Liver (tissue), 8 donors: ENCODE measurements at regions not wholly inside any gene's neighbourhood (a gene's known extent, or its start where the extent isn't known, plus 50 kb on each side); places are given as distances from the start of the nearest gene placed in this dataset.

ENCODE experiments used
- DNase-seq: peaks from one replicate; pipeline ENCODE4 v3.0.0-alpha.2; 2017; ENCODE audit warnings: low spot score
- H3K27ac ChIP-seq, 2 donors: one replicate each; pipeline ENCODE4 v1.7.0; 2013; ENCODE audit warnings: inconsistent platforms in 2 of 2, low read length in 2 of 2, control low read depth in 1 of 2, low read depth in 1 of 2, mild to moderate bottlenecking in 1 of 2
- H3K27me3 ChIP-seq, 4 donors: one replicate each; pipeline versions ENCODE4 v1.6.1 to v1.7.0; 2013; ENCODE audit warnings: low read length in 3 of 4, inconsistent platforms in 1 of 4, mild to moderate bottlenecking in 1 of 4, moderate library complexity in 1 of 4; ENCODE audit not compliant: control insufficient read depth in 4 of 4, insufficient read depth in 4 of 4
- H3K36me3 ChIP-seq, 4 donors: one replicate each; pipeline versions ENCODE4 v1.6.1 to v1.7.0; 2013; ENCODE audit warnings: low read length in 3 of 4, mild to moderate bottlenecking in 3 of 4, low read depth in 1 of 4, moderate library complexity in 1 of 4; ENCODE audit not compliant: control insufficient read depth in 4 of 4, insufficient read depth in 3 of 4
- H3K4me1 ChIP-seq, 4 donors: one replicate each; pipeline versions ENCODE4 v1.6.1 to v1.7.0; 2013; ENCODE audit warnings: low read length in 3 of 4, mild to moderate bottlenecking in 3 of 4, moderate library complexity in 1 of 4; ENCODE audit not compliant: control insufficient read depth in 4 of 4, insufficient read depth in 4 of 4
- H3K4me3 ChIP-seq, 3 donors: one replicate each; pipeline versions ENCODE4 v1.6.1 to v1.7.0; 2013; ENCODE audit warnings: low read length in 3 of 3, control low read depth in 1 of 3, low read depth in 1 of 3, mild to moderate bottlenecking in 1 of 3
- H3K9ac ChIP-seq, 2 donors: one replicate each; pipeline ENCODE4 v1.7.0; 2013; ENCODE audit warnings: low read length in 2 of 2, mild to moderate bottlenecking in 2 of 2, moderate library complexity in 2 of 2, control low read depth in 1 of 2, low read depth in 1 of 2
- H3K9me3 ChIP-seq, 4 donors: one replicate each; pipeline versions ENCODE4 v1.6.1 to v1.7.0; 2013; ENCODE audit warnings: low read length in 3 of 4; ENCODE audit not compliant: control insufficient read depth in 4 of 4
- ATF3 ChIP-seq: IDR thresholded peaks from 2 replicates; pipeline ENCODE4 v1.6.1; 2016; ENCODE audit warnings: antibody characterized with exemption
- CTCF ChIP-seq: fragments of 150-350 bp; IDR thresholded peaks from 2 replicates; pipeline ENCODE4 v1.5.1; 2017; ENCODE audit warnings: improper control_type of control experiment, low read depth, low read length; ENCODE audit not compliant: missing input control
- EGR1 ChIP-seq, 2 donors: IDR thresholded peaks; 2 replicates each; pipeline ENCODE4 v1.6.1; 2016 to 2018; ENCODE audit warnings: antibody characterized with exemption in 2 of 2, low read depth in 2 of 2
- FOXA1 ChIP-seq: IDR thresholded peaks from 2 replicates; pipeline ENCODE4 v1.6.1; 2016; ENCODE audit warnings: antibody characterized with exemption
- FOXA2 ChIP-seq: IDR thresholded peaks from 2 replicates; pipeline ENCODE4 v1.6.1; 2016; ENCODE audit warnings: antibody characterized with exemption
- HNF4G ChIP-seq: IDR thresholded peaks from 2 replicates; pipeline ENCODE4 v1.6.1; 2016; ENCODE audit warnings: antibody characterized with exemption
- NR2F2 ChIP-seq: IDR thresholded peaks from 2 replicates; pipeline ENCODE4 v1.6.1; 2016; ENCODE audit warnings: antibody characterized with exemption
- RXRA ChIP-seq, 2 donors: IDR thresholded peaks; 2 replicates each; pipeline ENCODE4 v1.6.1; 2017 to 2018; ENCODE audit warnings: antibody characterized with exemption in 2 of 2, mild to moderate bottlenecking in 1 of 2
- SP1 ChIP-seq: IDR thresholded peaks from 2 replicates; pipeline ENCODE4 v1.6.1; 2018; ENCODE audit warnings: antibody characterized with exemption, mild to moderate bottlenecking
- TAF1 ChIP-seq: conservative IDR thresholded peaks from 2 replicates; pipeline ENCODE4 v1.6.1; 2016; ENCODE audit warnings: antibody characterized with exemption, mild to moderate bottlenecking
- YY1 ChIP-seq: IDR thresholded peaks from 2 replicates; pipeline ENCODE4 v1.6.1; 2016; ENCODE audit warnings: antibody characterized with exemption, mild to moderate bottlenecking
- ZBTB33 ChIP-seq: IDR thresholded peaks from 2 replicates; pipeline ENCODE4 v1.6.1; 2016; ENCODE audit warnings: antibody characterized with exemption
- WGBS: extraction: QIAGEN DNeasy Blood & Tissue Kit; methylation state at CpG from one replicate; pipeline ENCODE4 v1.1.7; 2013; 5-methylcytosine and 5-hydroxymethylcytosine counted together
- donor health status: healthy.
- donor health status: healthy.
- donor health status: healthy.
- donor health status: healthy.
- donor health status: healthy.

- TF ChIP-seq SP1 (no peak), CTCF (no peak), RXRA (IDR thresholded peaks at IDR 0.05) (no peak), YY1 (no peak), EGR1 (IDR thresholded peaks at IDR 0.05; ENCODE audit: low read depth in 2 of 2) (no peak)
These were observed 420.5 kb upstream of the BCHE start (continued) for GRCh38 chr3:166257715-166258114.

- peaks cover 0 to 1% (median 0%) of the 10 kb centered on the region in 4 donors for H3K9me3 ChIP-seq
- 84% methylated on average over 3 of the region's 3 CpGs for WGBS
- TF ChIP-seq SP1 (no peak), TAF1 (no peak), HNF4G (no peak)
- no peaks in the 10 kb centered on the region for H3K4me1 ChIP-seq
- no peak overlapping the region for H3K27ac ChIP-seq
- H3K9ac ChIP-seq = no peak overlapping the region
- no peak for DNase-seq
- H3K4me3 ChIP-seq = no peak overlapping the region
- no peaks in the 10 kb centered on the region for H3K36me3 ChIP-seq
- no peaks in the 10 kb centered on the region for H3K27me3 ChIP-seq
These were observed 411.6 kb upstream of the BCHE start for GRCh38 chr3:166248784-166249183.

- Histone ChIP-seq H3K9me3 (no peaks in the 10 kb centered on the region), H3K9ac (no peak overlapping the region), H3K4me1 (no peaks in the 10 kb centered on the region), H3K27me3 (no peaks in the 10 kb centered on the region), H3K36me3 (no peaks in the 10 kb centered on the region), H3K27ac (no peak overlapping the region), H3K4me3 (no peak overlapping the region)
- TF ChIP-seq CTCF = no peak
- TF ChIP-seq RXRA (IDR thresholded peaks at IDR 0.05) = no peak
- no peak for TF ChIP-seq NR2F2
- no peak for TF ChIP-seq FOXA1
- no peak for TF ChIP-seq YY1
- TF ChIP-seq ATF3 = no peak
- TF ChIP-seq ZBTB33 = no peak
- no peak for TF ChIP-seq FOXA2
- DNase-seq = no peak
These were observed 406.3 kb upstream of the BCHE start for GRCh38 chr3:166243511-166243910.
